Endothelial cell (in vitro differentiated cells): ENCODE measurements at regions not wholly inside any gene's neighbourhood (a gene's known extent, or its start where the extent isn't known, plus 50 kb on each side); places are given as distances from the start of the nearest gene placed in this dataset.

Experiments used
- DNase-seq: peaks from one replicate; pipeline ENCODE4 v3.0.0; 2021; ENCODE audit warnings: low spot score
- H3K27ac Mint-ChIP-seq: one replicate; pipeline ENCODE4 v1.8.0; 2021; ENCODE audit warnings: mixed read lengths, inconsistent platforms; ENCODE audit not compliant: unreplicated experiment
- H3K27me3 Mint-ChIP-seq: one replicate; pipeline ENCODE4 v1.8.0; 2021; ENCODE audit warnings: mild to moderate bottlenecking, moderate library complexity, mixed read lengths, inconsistent platforms; ENCODE audit not compliant: unreplicated experiment
- H3K36me3 Mint-ChIP-seq: one replicate; pipeline ENCODE4 v1.8.0; 2021; ENCODE audit warnings: mild to moderate bottlenecking, low read depth, mixed read lengths, inconsistent platforms; ENCODE audit not compliant: unreplicated experiment
- H3K4me1 Mint-ChIP-seq: one replicate; pipeline ENCODE4 v1.8.0; 2021; ENCODE audit warnings: mild to moderate bottlenecking, mixed read lengths, inconsistent platforms; ENCODE audit not compliant: unreplicated experiment
- H3K4me3 Mint-ChIP-seq: one replicate; pipeline ENCODE4 v1.8.0; 2021; ENCODE audit warnings: mild to moderate bottlenecking, mixed read lengths, inconsistent platforms; ENCODE audit not compliant: unreplicated experiment
- H3K9me3 Mint-ChIP-seq: one replicate; pipeline ENCODE4 v1.8.0; 2021; ENCODE audit warnings: mixed read lengths, inconsistent platforms; ENCODE audit not compliant: unreplicated experiment
- TF ChIP-seq, protein P1 (sequence below): fragments of 200-600 bp; sonication (generic); IDR thresholded peaks from one replicate; pipeline ENCODE4 v1.5.0; 2021; ENCODE audit warnings: antibody characterized with exemption; ENCODE audit not compliant: unreplicated experiment

DNA sequence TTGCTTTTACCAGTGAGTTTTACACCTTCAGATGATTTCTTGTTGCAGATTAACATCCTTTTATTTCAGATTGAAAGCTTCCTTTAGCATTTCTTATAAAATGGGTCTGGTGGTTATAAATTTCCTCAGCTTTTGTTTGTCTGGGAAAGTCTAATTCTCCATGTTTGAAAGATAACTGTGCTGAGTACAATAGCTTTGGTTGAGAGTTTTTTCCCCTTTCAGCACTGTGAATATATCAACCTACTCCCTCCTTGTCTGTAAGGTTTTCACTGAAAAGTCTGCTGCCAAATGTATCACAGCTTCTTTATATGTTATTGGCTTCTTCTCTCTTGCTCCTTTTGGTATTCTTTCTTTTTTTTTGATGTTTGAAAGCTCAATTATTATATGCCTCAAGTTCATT is 53.5 kb upstream of the ACTRT1 start:
- Mint-ChIP-seq H3K27ac (no peak overlapping the region), H3K27me3 (no peaks in the 10 kb centered on the region), H3K36me3 (no peaks in the 10 kb centered on the region), H3K4me1 (no peaks in the 10 kb centered on the region), H3K9me3 (no peaks in the 10 kb centered on the region), H3K4me3 (no peak overlapping the region)
- TF ChIP-seq, protein P1, sequence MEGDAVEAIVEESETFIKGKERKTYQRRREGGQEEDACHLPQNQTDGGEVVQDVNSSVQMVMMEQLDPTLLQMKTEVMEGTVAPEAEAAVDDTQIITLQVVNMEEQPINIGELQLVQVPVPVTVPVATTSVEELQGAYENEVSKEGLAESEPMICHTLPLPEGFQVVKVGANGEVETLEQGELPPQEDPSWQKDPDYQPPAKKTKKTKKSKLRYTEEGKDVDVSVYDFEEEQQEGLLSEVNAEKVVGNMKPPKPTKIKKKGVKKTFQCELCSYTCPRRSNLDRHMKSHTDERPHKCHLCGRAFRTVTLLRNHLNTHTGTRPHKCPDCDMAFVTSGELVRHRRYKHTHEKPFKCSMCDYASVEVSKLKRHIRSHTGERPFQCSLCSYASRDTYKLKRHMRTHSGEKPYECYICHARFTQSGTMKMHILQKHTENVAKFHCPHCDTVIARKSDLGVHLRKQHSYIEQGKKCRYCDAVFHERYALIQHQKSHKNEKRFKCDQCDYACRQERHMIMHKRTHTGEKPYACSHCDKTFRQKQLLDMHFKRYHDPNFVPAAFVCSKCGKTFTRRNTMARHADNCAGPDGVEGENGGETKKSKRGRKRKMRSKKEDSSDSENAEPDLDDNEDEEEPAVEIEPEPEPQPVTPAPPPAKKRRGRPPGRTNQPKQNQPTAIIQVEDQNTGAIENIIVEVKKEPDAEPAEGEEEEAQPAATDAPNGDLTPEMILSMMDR: no peak
- no peak for DNase-seq
